ENCODE measurements at regions not wholly inside any gene's neighbourhood (a gene's known extent, or its start where the extent isn't known, plus 50 kb on each side); places are given as distances from the start of the nearest gene placed in this dataset.

GRCh38 chr16:58821886-58822285 lies 87.8 kb upstream of the GOT2 start:
- Histone ChIP-seq H3F3A (ENCODE audit: insufficient read depth, low read depth) (no peaks in the 10 kb centered on the region), H3K27ac (no peak overlapping the region), H2AFZ (no peak overlapping the region), H3K79me2 (ENCODE audit: low read depth) (no peaks in the 10 kb centered on the region), H3K9me3 (ENCODE audit: insufficient read depth, low read depth) (no peaks in the 10 kb centered on the region), H3K4me1 (replicated peaks; ENCODE audit: insufficient read depth) (no peaks in the 10 kb centered on the region), H3K9me2 (ENCODE audit: insufficient read depth) (no peaks in the 10 kb centered on the region), H4K20me1 (ENCODE audit: insufficient read depth) (no peaks in the 10 kb centered on the region), H3K4me3 (no peak overlapping the region), H3K36me3 (ENCODE audit: low read depth) (no peaks in the 10 kb centered on the region), H3K4me2 (no peak overlapping the region), H3K27me3 (ENCODE audit: insufficient read depth, low read depth) (0 out of 2 replicates have a peak, but pooled peaks cover 5% of the 10 kb centered on the region)
- intact Hi-C loops (cut with micrococcal nuclease; ENCODE audit: unreplicated experiment): no loop called here
- ChIA-PET POLR2A (ENCODE audit: unreplicated experiment) (no interaction called here), CTCF (no interaction called here)
- DNase-seq: no peak
- no TSS peak for BruUV-seq (replicated peaks)
- TF ChIP-seq EZH2 (IDR thresholded peaks at IDR 0.05; ENCODE audit: low read depth) (no peak), CTCF (conservative IDR thresholded peaks at IDR 0.05) (no peak)

GRCh38 chr16:58820411-58820810 lies 86.3 kb upstream of the GOT2 start:
- ChIA-PET POLR2A (ENCODE audit: unreplicated experiment) (no interaction called here), CTCF (no interaction called here)
- H3K9me2 ChIP-seq (ENCODE audit: insufficient read depth): no peaks in the 10 kb centered on the region
- H4K20me1 ChIP-seq (ENCODE audit: insufficient read depth): no peaks in the 10 kb centered on the region
- no peak overlapping the region for H3K4me2 ChIP-seq
- no peak for TF ChIP-seq CTCF (conservative IDR thresholded peaks at IDR 0.05)
- no peak for TF ChIP-seq EZH2 (IDR thresholded peaks at IDR 0.05; ENCODE audit: low read depth)
- no peaks in the 10 kb centered on the region for H3K79me2 ChIP-seq (ENCODE audit: low read depth)
- H3K36me3 ChIP-seq (ENCODE audit: low read depth): no peaks in the 10 kb centered on the region
- H3K4me1 ChIP-seq (replicated peaks; ENCODE audit: insufficient read depth): no peaks in the 10 kb centered on the region
- intact Hi-C loops (cut with micrococcal nuclease; ENCODE audit: unreplicated experiment): no loop called here
- no peak for DNase-seq
- H3K4me3 ChIP-seq: no peak overlapping the region
- H3K27ac ChIP-seq: no peak overlapping the region
- H3K27me3 ChIP-seq (ENCODE audit: insufficient read depth, low read depth): peaks cover 10% of the 10 kb centered on the region; the same call in 1 of the 2 replicates
- no peak overlapping the region for H2AFZ ChIP-seq
- H3K9me3 ChIP-seq (ENCODE audit: insufficient read depth, low read depth): no peaks in the 10 kb centered on the region
- BruUV-seq (replicated peaks): no TSS peak
- no peaks in the 10 kb centered on the region for H3F3A ChIP-seq (ENCODE audit: insufficient read depth, low read depth)

GRCh38 chr16:58815181-58815888 lies 81.2 kb upstream of the GOT2 start:
- no peaks in the 10 kb centered on the region for H3K36me3 ChIP-seq (ENCODE audit: low read depth)
- no peak for TF ChIP-seq EZH2 (IDR thresholded peaks at IDR 0.05; ENCODE audit: low read depth)
- no peak for TF ChIP-seq CTCF (conservative IDR thresholded peaks at IDR 0.05)
- CTCF ChIA-PET: no interaction called here

More at GRCh38 chr16:58815181-58815888, 81.2 kb upstream of the GOT2 start:
- no peaks in the 10 kb centered on the region for H3F3A ChIP-seq (ENCODE audit: insufficient read depth, low read depth)
- DNase-seq: no peak
- H4K20me1 ChIP-seq (ENCODE audit: insufficient read depth): no peaks in the 10 kb centered on the region
- no peak overlapping the region for H3K27ac ChIP-seq
- no TSS peak for BruUV-seq (replicated peaks)
- H3K79me2 ChIP-seq (ENCODE audit: low read depth): no peaks in the 10 kb centered on the region
- intact Hi-C loops (cut with micrococcal nuclease; ENCODE audit: unreplicated experiment): no loop called here
- H3K4me3 ChIP-seq: no peak overlapping the region
- H3K9me3 ChIP-seq (ENCODE audit: insufficient read depth, low read depth): no peaks in the 10 kb centered on the region
- POLR2A ChIA-PET (ENCODE audit: unreplicated experiment): no interaction called here
- no peak overlapping the region for H2AFZ ChIP-seq
- no peaks in the 10 kb centered on the region for H3K9me2 ChIP-seq (ENCODE audit: insufficient read depth)
- peaks cover 10% of the 10 kb centered on the region; the same call in 1 of the 2 replicates for H3K27me3 ChIP-seq (ENCODE audit: insufficient read depth, low read depth)
- no peak overlapping the region for H3K4me2 ChIP-seq
- H3K4me1 ChIP-seq (replicated peaks; ENCODE audit: insufficient read depth): no peaks in the 10 kb centered on the region

All from PC-9 (cell line).